Natural killer cell (primary cell): ENCODE measurements at regions not wholly inside any gene's neighbourhood (a gene's known extent, or its start where the extent isn't known, plus 50 kb on each side); places are given as distances from the start of the nearest gene placed in this dataset.

Source experiments
- ATAC-seq, 3 donors: fragments of 150-1000 bp in 2 of 3; fragments of 200-7000 bp in 1 of 3; cut with Tn5 transposase; 1 replicate in 1 of 3; 2 replicates in 2 of 3; pipeline ENCODE4 v1.10.0; 2021; ENCODE audit warnings: mild to moderate bottlenecking in 2 of 3, moderate library complexity in 2 of 3
- DNase-seq, 2 donors: peaks; one replicate each; pipeline versions ENCODE4 v3.0.0 to v3.0.0-alpha.2; 2013 to 2021; ENCODE audit warnings: mixed read lengths in 1 of 2
- H3K27ac ChIP-seq: one replicate; pipeline ENCODE4 v1.5.1; 2013; ENCODE audit warnings: mild to moderate bottlenecking, low read length
- H3K27me3 ChIP-seq: one replicate; pipeline ENCODE4 v1.6.1; 2013; ENCODE audit warnings: low read length; ENCODE audit not compliant: control insufficient read depth, insufficient read depth
- H3K36me3 ChIP-seq: one replicate; pipeline ENCODE4 v1.6.1; 2013; ENCODE audit warnings: low read length; ENCODE audit not compliant: control insufficient read depth, insufficient read depth
- H3K4me1 ChIP-seq: one replicate; pipeline ENCODE4 v1.6.1; 2013; ENCODE audit warnings: low read length; ENCODE audit not compliant: control insufficient read depth, insufficient read depth
- H3K4me3 ChIP-seq: one replicate; pipeline ENCODE4 v1.5.1; 2013; ENCODE audit warnings: low read length
- H3K9me3 ChIP-seq: one replicate; pipeline ENCODE4 v1.6.1; 2013; ENCODE audit warnings: low read length; ENCODE audit not compliant: control insufficient read depth, insufficient read depth
- H3K27ac Mint-ChIP-seq, 2 donors: one replicate each; pipeline ENCODE4 v1.8.0; 2022; ENCODE audit warnings: mild to moderate bottlenecking in 2 of 2, mixed read lengths in 2 of 2, moderate library complexity in 1 of 2
- H3K27me3 Mint-ChIP-seq, 2 donors: one replicate each; pipeline ENCODE4 v1.8.0; 2022; ENCODE audit warnings: low read depth in 2 of 2, mixed read lengths in 2 of 2
- H3K36me3 Mint-ChIP-seq: one replicate; pipeline ENCODE4 v1.8.0; 2022; ENCODE audit warnings: mixed read lengths
- H3K4me1 Mint-ChIP-seq, 2 donors: one replicate each; pipeline ENCODE4 v1.8.0; 2022; ENCODE audit warnings: mixed read lengths in 2 of 2
- H3K4me3 Mint-ChIP-seq: one replicate; pipeline ENCODE4 v1.8.0; 2022; ENCODE audit warnings: mild to moderate bottlenecking, moderate library complexity, mixed read lengths
- H3K9me3 Mint-ChIP-seq, 2 donors: one replicate each; pipeline ENCODE4 v1.8.0; 2022; ENCODE audit warnings: mixed read lengths in 2 of 2
- CTCF ChIP-seq: fragments of 200-600 bp; IDR thresholded peaks from one replicate; pipeline ENCODE4 v1.8.0; 2022; ENCODE audit warnings: antibody characterized with exemption
- WGBS: methylation state at CpG from one replicate; pipeline ENCODE4 v1.1.7; 2013; ENCODE audit warnings: missing lambda C conversion rate; ENCODE audit not compliant: insufficient coverage; 5-methylcytosine and 5-hydroxymethylcytosine counted together
- intact Hi-C: fragments of 100-400 bp; cut with micrococcal nuclease; formaldehyde crosslinking; loops from one replicate; pipeline ENCODE4 v1.14.2; 2022

- Mint-ChIP-seq H3K27me3 (peaks cover 7 to 13% of the 10 kb centered on the region in 2 donors), H3K27ac (no peak overlapping the region), H3K9me3 (no peaks in the 10 kb centered on the region), H3K4me3 (no peak overlapping the region), H3K36me3 (no peaks in the 10 kb centered on the region), H3K4me1 (no peaks in the 10 kb centered on the region)
- no peak for ATAC-seq
- no peak for DNase-seq
- H3K4me3 ChIP-seq, result no peak overlapping the region
- WGBS, result 93% methylated on average over 3 of the region's 4 CpGs
- H3K4me1 ChIP-seq, result no peaks in the 10 kb centered on the region
- H3K9me3 ChIP-seq, result no peaks in the 10 kb centered on the region
- H3K36me3 ChIP-seq, result no peaks in the 10 kb centered on the region
- no peak for TF ChIP-seq CTCF
- H3K27me3 ChIP-seq, result no peaks in the 10 kb centered on the region
- no peak overlapping the region for H3K27ac ChIP-seq
- intact Hi-C loops, result no loop called here
Observed at GRCh38 chr2:224156436-224156835, 117.3 kb upstream of the SERPINE2 start.

- 70% methylated on average over 3 of the region's 3 CpGs for WGBS
- Mint-ChIP-seq H3K27me3 (peaks cover 7 to 13% of the 10 kb centered on the region in 2 donors), H3K27ac (no peak overlapping the region), H3K9me3 (no peaks in the 10 kb centered on the region), H3K4me3 (no peak overlapping the region), H3K36me3 (no peaks in the 10 kb centered on the region), H3K4me1 (no peaks in the 10 kb centered on the region)
- ATAC-seq, result no peak
- no peak for DNase-seq
- no peak for TF ChIP-seq CTCF
- H3K27ac ChIP-seq, result no peak overlapping the region
- no peaks in the 10 kb centered on the region for H3K27me3 ChIP-seq
- H3K9me3 ChIP-seq, result no peaks in the 10 kb centered on the region
- H3K36me3 ChIP-seq, result no peaks in the 10 kb centered on the region
- intact Hi-C loops, result no loop called here
- no peak overlapping the region for H3K4me3 ChIP-seq
- H3K4me1 ChIP-seq, result no peaks in the 10 kb centered on the region
Observed at GRCh38 chr2:224155896-224156295, 116.8 kb upstream of the SERPINE2 start.

GRCh38 chr2:224155371-224155770 lies 116.3 kb upstream of the SERPINE2 start:
- no peak for TF ChIP-seq CTCF
- 90% methylated on average over 3 of the region's 3 CpGs for WGBS
- intact Hi-C loops, result no loop called here

GRCh38 chr2:224151680-224152310 lies 112.7 kb upstream of the SERPINE2 start:
- Histone ChIP-seq H3K9me3 (no peaks in the 10 kb centered on the region), H3K4me1 (no peaks in the 10 kb centered on the region), H3K36me3 (no peaks in the 10 kb centered on the region), H3K4me3 (no peak overlapping the region), H3K27ac (no peak overlapping the region), H3K27me3 (no peaks in the 10 kb centered on the region)
- Mint-ChIP-seq H3K4me3 (no peak overlapping the region), H3K9me3 (no peaks in the 10 kb centered on the region), H3K36me3 (no peaks in the 10 kb centered on the region), H3K4me1 (no peaks in the 10 kb centered on the region), H3K27ac (no peak overlapping the region), H3K27me3 (peaks cover 10% of the 10 kb centered on the region in 2 donors)
- no peak for TF ChIP-seq CTCF
- ATAC-seq, result no peak
- no peak for DNase-seq
- intact Hi-C loops, result no loop called here
- WGBS, result 89% methylated on average over 7 of the region's 9 CpGs

More at GRCh38 chr2:224155371-224155770, 116.3 kb upstream of the SERPINE2 start:
- peaks cover 10 to 13% of the 10 kb centered on the region in 2 donors for H3K27me3 Mint-ChIP-seq
- no peaks in the 10 kb centered on the region for H3K36me3 Mint-ChIP-seq
- H3K27ac Mint-ChIP-seq, result no peak overlapping the region
- no peak overlapping the region for H3K4me3 ChIP-seq
- no peaks in the 10 kb centered on the region for H3K4me1 Mint-ChIP-seq
- H3K9me3 Mint-ChIP-seq, result no peaks in the 10 kb centered on the region
- no peaks in the 10 kb centered on the region for H3K9me3 ChIP-seq
- H3K27me3 ChIP-seq, result no peaks in the 10 kb centered on the region
- H3K36me3 ChIP-seq, result no peaks in the 10 kb centered on the region
- ATAC-seq (no peak), DNase-seq (no peak)
- no peak overlapping the region for H3K4me3 Mint-ChIP-seq
- H3K27ac ChIP-seq, result no peak overlapping the region
- H3K4me1 ChIP-seq, result no peaks in the 10 kb centered on the region
